ENCODE measurements at regions not wholly inside any gene's neighbourhood (a gene's known extent, or its start where the extent isn't known, plus 50 kb on each side); places are given as distances from the start of the nearest gene placed in this dataset.

- no peak for DNase-seq
These were observed 170.1 kb downstream of the GADD45G start for GRCh38 chr9:89774858-89775370.

GRCh38 chr9:89775641-89776040 is 170.8 kb downstream of the GADD45G start:
- no peak for DNase-seq

- no peak for DNase-seq
These were observed 172.1 kb downstream of the GADD45G start for GRCh38 chr9:89776795-89777525.

GRCh38 chr9:89777544-89777943 is 172.7 kb downstream of the GADD45G start:
- DNase-seq: no peak

GRCh38 chr9:89778100-89779090 is 173.6 kb downstream of the GADD45G start:
- DNase-seq: no peak

- DNase-seq: no peak
These were observed 174.8 kb downstream of the GADD45G start for GRCh38 chr9:89779405-89780203.

GRCh38 chr9:89780959-89781358 is 176.1 kb downstream of the GADD45G start:
- DNase-seq: no peak

GRCh38 chr9:89781838-89782540 is 177.2 kb downstream of the GADD45G start:
- no peak for DNase-seq

GRCh38 chr9:89786655-89787054 is 181.8 kb downstream of the GADD45G start:
- DNase-seq: no peak

GRCh38 chr9:89787595-89787994 is 182.8 kb downstream of the GADD45G start:
- DNase-seq: no peak

GRCh38 chr9:89788434-89788833 is 183.6 kb downstream of the GADD45G start:
- DNase-seq: no peak

GRCh38 chr9:89789922-89790510 is 185.2 kb downstream of the GADD45G start:
- DNase-seq: no peak

GRCh38 chr9:89790542-89791109 is 185.8 kb downstream of the GADD45G start:
- no peak for DNase-seq

GRCh38 chr9:89791754-89792153 is 186.9 kb downstream of the GADD45G start:
- DNase-seq: no peak

- no peak for DNase-seq
These were observed 187.6 kb downstream of the GADD45G start for GRCh38 chr9:89792189-89793123.

GRCh38 chr9:89793124-89793495 is 188.3 kb downstream of the GADD45G start:
- DNase-seq: no peak

GRCh38 chr9:89793551-89793950 is 188.7 kb downstream of the GADD45G start:
- DNase-seq: no peak

GRCh38 chr9:89794918-89795317 is 190.1 kb downstream of the GADD45G start:
- no peak for DNase-seq

GRCh38 chr9:89795538-89796195 is 190.9 kb downstream of the GADD45G start:
- no peak for DNase-seq

GRCh38 chr9:89796606-89797005 is 191.8 kb downstream of the GADD45G start:
- no peak for DNase-seq
